ENCODE measurements at regions not wholly inside any gene's neighbourhood (a gene's known extent, or its start where the extent isn't known, plus 50 kb on each side); places are given as distances from the start of the nearest gene placed in this dataset.
A peak's percentile ranks its signal among the peaks of the same experiment; 100 is the strongest.

- no peak for ATAC-seq
Measured at GRCh38 chr9:85428230-85428629, 313.5 kb downstream of the AGTPBP1 start.

- ATAC-seq: no peak
Measured at GRCh38 chr9:85427772-85428171, 314.0 kb downstream of the AGTPBP1 start.

- ATAC-seq: peak; percentile 59
Measured at GRCh38 chr9:85425153-85425611, 316.6 kb downstream of the AGTPBP1 start.

- ATAC-seq: no peak
Measured at GRCh38 chr9:85423422-85423821, 318.3 kb downstream of the AGTPBP1 start.

- ATAC-seq: no peak
Measured at GRCh38 chr9:85421641-85422040, 320.1 kb downstream of the AGTPBP1 start.

GRCh38 chr9:85420750-85421149 is 321.0 kb downstream of the AGTPBP1 start:
- no peak for ATAC-seq

- no peak for ATAC-seq
Measured at GRCh38 chr9:85417674-85418073, 324.1 kb downstream of the AGTPBP1 start.

GRCh38 chr9:85416715-85417114 is 325.0 kb downstream of the AGTPBP1 start:
- no peak for ATAC-seq

GRCh38 chr9:85414390-85414789 is 327.4 kb downstream of the AGTPBP1 start:
- ATAC-seq: no peak

GRCh38 chr9:85408494-85408893 is 333.3 kb downstream of the AGTPBP1 start:
- no peak for ATAC-seq

GRCh38 chr9:85405566-85405950 is 336.2 kb downstream of the AGTPBP1 start:
- ATAC-seq: no peak

GRCh38 chr9:85404911-85405565 is 336.7 kb downstream of the AGTPBP1 start:
- ATAC-seq: no peak

- no peak for ATAC-seq
Measured at GRCh38 chr9:85402551-85402950, 339.2 kb downstream of the AGTPBP1 start.

- ATAC-seq: no peak
Measured at GRCh38 chr9:85401998-85402397, 339.8 kb downstream of the AGTPBP1 start.

- ATAC-seq: no peak
Measured at GRCh38 chr9:85397005-85397404, 344.7 kb downstream of the AGTPBP1 start.

- ATAC-seq: no peak
Measured at GRCh38 chr9:85392260-85392659, 349.5 kb downstream of the AGTPBP1 start.

- no peak for ATAC-seq
Measured at GRCh38 chr9:85377731-85378289, 363.9 kb downstream of the AGTPBP1 start.

- ATAC-seq: no peak
Measured at GRCh38 chr9:85368781-85369180, 373.0 kb downstream of the AGTPBP1 start.

- ATAC-seq: no peak
Measured at GRCh38 chr9:85359161-85359560, 382.6 kb downstream of the AGTPBP1 start.

GRCh38 chr9:85349046-85349445 is 392.7 kb downstream of the AGTPBP1 start:
- no peak for ATAC-seq

GRCh38 chr9:85347541-85347940 is 394.2 kb downstream of the AGTPBP1 start:
- ATAC-seq: no peak

- no peak for ATAC-seq
Measured at GRCh38 chr9:85344901-85345300, 396.9 kb downstream of the AGTPBP1 start.

- ATAC-seq: no peak
Measured at GRCh38 chr9:85339338-85339737, 402.4 kb downstream of the AGTPBP1 start.

GRCh38 chr9:85334228-85334627 is 407.5 kb downstream of the AGTPBP1 start:
- no peak for ATAC-seq

- no peak for ATAC-seq
Measured at GRCh38 chr9:85332487-85332886, 409.3 kb downstream of the AGTPBP1 start.
